ENCODE measurements at regions not wholly inside any gene's neighbourhood (a gene's known extent, or its start where the extent isn't known, plus 50 kb on each side); places are given as distances from the start of the nearest gene placed in this dataset.

GRCh38 chr18:61655630-61656029 is 237.2 kb downstream of the RNF152 start:
- TF ChIP-seq E4F1 (IDR thresholded peaks at IDR 0.05; ENCODE audit: borderline replicate concordance, partially characterized antibody) (no peak), PAX8 (IDR thresholded peaks at IDR 0.05) (no peak), GABPA (IDR thresholded peaks at IDR 0.05; ENCODE audit: low read depth) (no peak), SMAD5 (IDR thresholded peaks at IDR 0.05; ENCODE audit: low read depth) (no peak), ZNF24 (IDR thresholded peaks at IDR 0.05) (no peak), SRF (IDR thresholded peaks at IDR 0.05; ENCODE audit: low read depth in 2 of 2, low read length in 2 of 2) (no peak)
- no peak overlapping the region for H3K4me3 ChIP-seq
- DNase-seq (ENCODE audit: low read depth, low spot score) (no peak), FAIRE-seq (no peak), ATAC-seq (no peak)
- H3K4me1 ChIP-seq (ENCODE audit: control insufficient read depth, insufficient read depth, low read length), result no peaks in the 10 kb centered on the region
- ChIA-PET RAD21 (ENCODE audit: unreplicated experiment) (no interaction called here), POLR2A (no interaction called here), CTCF (interaction anchor here (0.7 to 1.4 kb wide), 2 partner anchors 19 to 40 kb away, joined by 3 read pairs; no protein-coding TSS in a partner anchor), SMC1A (ENCODE audit: uncharacterized antibody, unreplicated experiment) (interaction anchor here (1.2 kb wide), 1 partner anchor 54 kb away, joined by 3 read pairs; no protein-coding TSS in a partner anchor)
- BruUV-seq (replicated peaks), result no TSS peak
- H3K9ac ChIP-seq (ENCODE audit: control insufficient read depth, insufficient read depth, low read length), result no peak overlapping the region
- intact Hi-C loops (cut with micrococcal nuclease; ENCODE audit: unreplicated experiment) (no loop called here), in situ Hi-C loops (cut with MboI) (no loop called here)
- no peaks in the 10 kb centered on the region for H3K9me3 ChIP-seq (replicated peaks; ENCODE audit: control insufficient read depth, insufficient read depth, low read length)
- H2AFZ ChIP-seq (ENCODE audit: control insufficient read depth, low read depth, low read length), result no peak overlapping the region
- H3K36me3 ChIP-seq (ENCODE audit: control insufficient read depth in 2 of 2, insufficient read depth in 2 of 2, low read length in 1 of 2), result no peaks in the 10 kb centered on the region
- no peak overlapping the region for H3K27ac ChIP-seq (ENCODE audit: control insufficient read depth, insufficient read depth)
- H4K20me1 ChIP-seq (ENCODE audit: control insufficient read depth, insufficient read depth), result no peaks in the 10 kb centered on the region
- H3K79me2 ChIP-seq (ENCODE audit: control insufficient read depth, insufficient read depth, low read length), result no peaks in the 10 kb centered on the region
- H3K4me2 ChIP-seq (ENCODE audit: control insufficient read depth, insufficient read depth), result no peak overlapping the region
- whole genome bisulfite sequencing (ENCODE audit: insufficient coverage, insufficient replicate concordance, low lambda C conversion rate, missing lambda C conversion rate), result 54% methylated on average over 2 of the region's 2 CpGs
- no peaks in the 10 kb centered on the region for H3K27me3 ChIP-seq (replicated peaks in 1 of 2; ENCODE audit: control insufficient read depth in 2 of 2, insufficient read depth in 2 of 2, low read length in 1 of 2)
